ENCODE measurements at regions not wholly inside any gene's neighbourhood (a gene's known extent, or its start where the extent isn't known, plus 50 kb on each side); places are given as distances from the start of the nearest gene placed in this dataset.

- Mint-ChIP-seq H3K4me3 (no peak overlapping the region), H3K27me3 (ENCODE audit: low read depth) (no peaks in the 10 kb centered on the region), H3K36me3 (no peaks in the 10 kb centered on the region), H3K4me1 (no peaks in the 10 kb centered on the region), H3K27ac (no peak overlapping the region), H3K9me3 (no peaks in the 10 kb centered on the region)
- POLR2A ChIA-PET = no interaction called here
- CTCF ChIA-PET = no interaction called here
- no peak for DNase-seq (ENCODE audit: low spot score)
- ATAC-seq = no peak
- TF ChIP-seq E2F5 (CRISPR knock-in tag; IDR thresholded peaks at IDR 0.05) (no peak), E2F4 (CRISPR knock-in tag; IDR thresholded peaks at IDR 0.05; ENCODE audit: borderline replicate concordance, low read depth) (no peak), IRF1 (CRISPR knock-in tag; IDR thresholded peaks at IDR 0.05) (no peak), IRF2 (CRISPR knock-in tag; IDR thresholded peaks at IDR 0.05; ENCODE audit: borderline replicate concordance, low read depth) (no peak), ZBTB43 (CRISPR knock-in tag; IDR thresholded peaks at IDR 0.05) (no peak), TEAD4 (CRISPR knock-in tag; IDR thresholded peaks at IDR 0.05) (no peak), HMGXB4 (CRISPR knock-in tag; IDR thresholded peaks at IDR 0.05) (no peak), ZNF281 (CRISPR knock-in tag; IDR thresholded peaks at IDR 0.05) (no peak), GTF2I (CRISPR knock-in tag; conservative IDR thresholded peaks at IDR 0.05) (no peak), ZNF532 (CRISPR knock-in tag; IDR thresholded peaks at IDR 0.05; ENCODE audit: borderline replicate concordance) (no peak), PREB (CRISPR knock-in tag; IDR thresholded peaks at IDR 0.05; ENCODE audit: borderline replicate concordance) (no peak), CDX4 (CRISPR knock-in tag; IDR thresholded peaks at IDR 0.05; ENCODE audit: borderline replicate concordance) (no peak), ZNF138 (CRISPR knock-in tag; conservative IDR thresholded peaks at IDR 0.05) (no peak), ZNF671 (CRISPR knock-in tag; IDR thresholded peaks at IDR 0.05) (no peak), AFF4 (CRISPR knock-in tag; IDR thresholded peaks at IDR 0.05; ENCODE audit: borderline replicate concordance) (no peak)
Observed at GRCh38 chr13:59340151-59340550, 823.6 kb downstream of the DIAPH3 start.

Data from WTC11 (cell line).